Panc1 (cell line): ENCODE measurements at regions not wholly inside any gene's neighbourhood (a gene's known extent, or its start where the extent isn't known, plus 50 kb on each side); places are given as distances from the start of the nearest gene placed in this dataset.

ENCODE experiments used
- ATAC-seq: fragments of 200-7000 bp; cut with Tn5 transposase; 2 replicates; pipeline ENCODE4 v1.9.1; 2020; ENCODE audit warnings: mild to moderate bottlenecking, moderate library complexity
- BruUV-seq: library from RNA; stranded (reverse); fragments of 400-500 nt; replicated peaks from 2 replicates; lab custom pipeline; 2021; lab: Mats Ljungman, UMichigan
- CTCF ChIA-PET: fragments of 300-600 bp; sonication (Branson Sonifier 250); formaldehyde crosslinking; loops from one replicate; lab custom pipeline; 2022; ENCODE audit warnings: antibody characterized with exemption; lab: Charles Lee
- POLR2A ChIA-PET: fragments of 300-600 bp; sonication (Branson Sonifier 250); formaldehyde crosslinking; loops from one replicate; lab custom pipeline; 2022; ENCODE audit warnings: antibody characterized with exemption; lab: Charles Lee
- DNase-seq: peaks from one replicate; pipeline ENCODE4 v3.0.0-alpha.2; 2010; ENCODE audit warnings: low read depth, low spot score
- H3K27ac ChIP-seq: 2 replicates; pipeline ENCODE4 v1.5.1; 2011; ENCODE audit warnings: mild to moderate bottlenecking, low read length, inconsistent platforms
- H3K27me3 ChIP-seq: fragments of 200-500 bp; sonication (Bioruptor generic); 2 replicates; pipeline ENCODE4 v1.6.0; 2014; ENCODE audit warnings: low read length, inconsistent platforms; ENCODE audit not compliant: control insufficient read depth, insufficient read depth
- H3K36me3 ChIP-seq: fragments of 200-500 bp; sonication (Bioruptor generic); 2 replicates; pipeline ENCODE4 v1.5.1; 2014; ENCODE audit warnings: inconsistent platforms, mild to moderate bottlenecking, low read length, moderate library complexity; ENCODE audit not compliant: control insufficient read depth, insufficient read depth
- H3K4me1 ChIP-seq: 2 replicates; pipeline ENCODE4 v1.5.1; 2011; ENCODE audit warnings: inconsistent platforms, mild to moderate bottlenecking, low read length, moderate library complexity; ENCODE audit not compliant: control insufficient read depth, insufficient read depth
- H3K4me3 ChIP-seq, 2 experiments: 2 replicates each; pipeline ENCODE4 v1.5.1; 2011 to 2012; ENCODE audit warnings: low read depth in 2 of 2, low read length in 2 of 2, mild to moderate bottlenecking in 2 of 2, inconsistent platforms in 1 of 2, moderate library complexity in 1 of 2
- H3K9me3 ChIP-seq: fragments of 200-500 bp; sonication (Bioruptor generic); 2 replicates; pipeline ENCODE4 v1.5.1; 2014; ENCODE audit warnings: low read depth, mild to moderate bottlenecking, inconsistent platforms, low read length, moderate library complexity; ENCODE audit not compliant: control insufficient read depth, insufficient read depth
- CTCF ChIP-seq: fragments of 450-650 bp; IDR thresholded peaks from 2 replicates; pipeline ENCODE4 v1.5.1; 2017; ENCODE audit warnings: mild to moderate bottlenecking
- POLR2AphosphoS5 ChIP-seq: IDR thresholded peaks from 2 replicates; pipeline ENCODE4 v1.6.1; 2012; ENCODE audit warnings: mild to moderate bottlenecking, low read depth, low read length, moderate library complexity
- SIN3A ChIP-seq: IDR thresholded peaks from 2 replicates; pipeline ENCODE4 v1.6.1; 2012; ENCODE audit warnings: low read depth, mild to moderate bottlenecking, low read length, moderate library complexity, borderline replicate concordance; ENCODE audit not compliant: insufficient read depth
- TCF7L2 ChIP-seq: IDR thresholded peaks from 2 replicates; pipeline ENCODE4 v1.6.1; 2011; ENCODE audit warnings: mild to moderate bottlenecking, low read depth, low read length, inconsistent platforms
- in situ Hi-C: cut with HindIII; loops from 2 replicates; pipeline ENCODE4 v1.10.0; 2016; ENCODE audit warnings: low sequenced_read_pairs, low pct_unique_long_range_greater_than_20kb
- intact Hi-C: fragments of 100-400 bp; cut with micrococcal nuclease; formaldehyde crosslinking; loops from one replicate; pipeline ENCODE4 v1.10.0; 2022; ENCODE audit not compliant: unreplicated experiment
- TF ChIP-seq, protein P1 (sequence below), 2 experiments: IDR thresholded peaks; 2 replicates each; pipeline ENCODE4 v1.6.1; 2011 to 2012; ENCODE audit warnings: low read depth in 2 of 2, control low read depth in 1 of 2, low read length in 1 of 2, mild to moderate bottlenecking in 1 of 2, moderate library complexity in 1 of 2; ENCODE audit not compliant: insufficient read depth in 1 of 2

DNA sequence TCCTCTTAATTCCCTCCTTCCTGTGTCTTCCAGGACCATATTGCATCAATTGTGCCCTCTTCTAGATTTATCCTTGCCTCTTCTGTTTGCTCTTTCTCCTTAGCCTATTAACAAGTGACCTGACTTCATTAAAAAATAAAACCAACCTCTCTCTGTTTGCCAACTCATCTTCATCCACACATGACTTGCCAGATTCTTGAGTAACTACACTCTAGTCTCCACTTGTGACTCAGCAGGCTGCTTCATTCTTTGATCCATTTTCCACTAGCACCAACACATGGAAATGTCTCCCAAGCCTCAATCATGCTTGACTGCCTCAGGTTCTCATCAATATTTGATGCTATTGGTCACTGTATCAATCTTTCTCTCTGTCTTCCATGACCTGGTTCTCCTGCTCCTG lies 492.4 kb upstream of the TMPO start:
- in situ Hi-C loops (no loop called here), intact Hi-C loops (no loop called here)
- no TSS peak for BruUV-seq
- Histone ChIP-seq H3K9me3 (no peaks in the 10 kb centered on the region), H3K27me3 (no peaks in the 10 kb centered on the region), H3K4me3 (no peak overlapping the region), H3K36me3 (no peaks in the 10 kb centered on the region), H3K27ac (no peak overlapping the region), H3K4me1 (no peaks in the 10 kb centered on the region)
- no peak for DNase-seq
- CTCF ChIA-PET = no interaction called here
- POLR2A ChIA-PET = no interaction called here
- TF ChIP-seq TCF7L2 (no peak), SIN3A (no peak), POLR2AphosphoS5 (no peak), CTCF (no peak)
- TF ChIP-seq, protein P1, sequence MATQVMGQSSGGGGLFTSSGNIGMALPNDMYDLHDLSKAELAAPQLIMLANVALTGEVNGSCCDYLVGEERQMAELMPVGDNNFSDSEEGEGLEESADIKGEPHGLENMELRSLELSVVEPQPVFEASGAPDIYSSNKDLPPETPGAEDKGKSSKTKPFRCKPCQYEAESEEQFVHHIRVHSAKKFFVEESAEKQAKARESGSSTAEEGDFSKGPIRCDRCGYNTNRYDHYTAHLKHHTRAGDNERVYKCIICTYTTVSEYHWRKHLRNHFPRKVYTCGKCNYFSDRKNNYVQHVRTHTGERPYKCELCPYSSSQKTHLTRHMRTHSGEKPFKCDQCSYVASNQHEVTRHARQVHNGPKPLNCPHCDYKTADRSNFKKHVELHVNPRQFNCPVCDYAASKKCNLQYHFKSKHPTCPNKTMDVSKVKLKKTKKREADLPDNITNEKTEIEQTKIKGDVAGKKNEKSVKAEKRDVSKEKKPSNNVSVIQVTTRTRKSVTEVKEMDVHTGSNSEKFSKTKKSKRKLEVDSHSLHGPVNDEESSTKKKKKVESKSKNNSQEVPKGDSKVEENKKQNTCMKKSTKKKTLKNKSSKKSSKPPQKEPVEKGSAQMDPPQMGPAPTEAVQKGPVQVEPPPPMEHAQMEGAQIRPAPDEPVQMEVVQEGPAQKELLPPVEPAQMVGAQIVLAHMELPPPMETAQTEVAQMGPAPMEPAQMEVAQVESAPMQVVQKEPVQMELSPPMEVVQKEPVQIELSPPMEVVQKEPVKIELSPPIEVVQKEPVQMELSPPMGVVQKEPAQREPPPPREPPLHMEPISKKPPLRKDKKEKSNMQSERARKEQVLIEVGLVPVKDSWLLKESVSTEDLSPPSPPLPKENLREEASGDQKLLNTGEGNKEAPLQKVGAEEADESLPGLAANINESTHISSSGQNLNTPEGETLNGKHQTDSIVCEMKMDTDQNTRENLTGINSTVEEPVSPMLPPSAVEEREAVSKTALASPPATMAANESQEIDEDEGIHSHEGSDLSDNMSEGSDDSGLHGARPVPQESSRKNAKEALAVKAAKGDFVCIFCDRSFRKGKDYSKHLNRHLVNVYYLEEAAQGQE (IDR thresholded peaks at IDR 0.05; ENCODE audit: insufficient read depth in 1 of 2, low read depth in 2 of 2, low read length in 1 of 2) = no peak
- ATAC-seq = no peak

DNA sequence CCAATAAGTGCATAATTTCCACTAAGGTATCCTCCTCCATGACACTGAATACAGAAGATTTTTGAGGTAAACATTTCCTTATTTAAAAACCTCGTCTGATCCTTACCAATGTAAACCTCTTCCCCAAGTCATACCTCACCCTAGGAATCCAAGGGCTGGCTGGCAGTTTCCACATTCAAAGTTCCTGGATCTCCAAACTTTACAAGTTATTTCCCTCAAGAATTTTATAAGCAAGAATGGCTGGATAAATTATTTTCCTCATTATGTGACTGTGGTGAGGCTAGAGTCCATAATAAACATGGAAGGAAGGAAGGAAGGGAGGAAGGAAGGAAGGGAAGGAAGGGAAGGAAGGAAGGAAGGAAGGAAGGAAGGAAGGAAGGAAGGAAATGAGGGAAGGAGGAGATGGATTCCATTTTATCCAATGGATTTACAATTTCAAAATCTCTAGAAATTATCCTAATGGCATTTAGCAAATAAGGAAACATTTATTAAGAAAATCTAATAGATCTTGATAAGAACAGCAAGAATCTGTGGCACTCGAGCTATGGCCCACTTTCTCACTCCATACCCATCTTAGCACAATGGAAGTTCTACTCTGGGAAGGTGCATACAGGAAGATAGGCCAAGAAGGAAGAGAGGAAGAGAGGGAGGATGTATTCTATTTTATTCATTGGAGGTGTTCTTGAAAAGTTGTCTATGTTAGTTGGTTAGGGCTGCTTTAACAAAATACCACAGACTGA lies 477.8 kb upstream of the TMPO start:
- no peak for DNase-seq
- BruUV-seq = no TSS peak
- CTCF ChIA-PET = no interaction called here

More for the DNA sequence above, 477.8 kb upstream of the TMPO start:
- Histone ChIP-seq H3K4me3 (no peak overlapping the region), H3K27ac (no peak overlapping the region), H3K36me3 (no peaks in the 10 kb centered on the region), H3K27me3 (no peaks in the 10 kb centered on the region), H3K9me3 (no peaks in the 10 kb centered on the region), H3K4me1 (no peaks in the 10 kb centered on the region)
- in situ Hi-C loops (no loop called here), intact Hi-C loops (no loop called here)
- no peak for ATAC-seq
- no peak for TF ChIP-seq POLR2AphosphoS5
- no peak for TF ChIP-seq CTCF
- TF ChIP-seq TCF7L2 = no peak
- TF ChIP-seq, protein P1 (IDR thresholded peaks at IDR 0.05; ENCODE audit: insufficient read depth in 1 of 2, low read depth in 2 of 2, low read length in 1 of 2) = no peak
- TF ChIP-seq SIN3A = no peak
- POLR2A ChIA-PET = no interaction called here
